DOHH2 (cell line): ENCODE measurements at regions not wholly inside any gene's neighbourhood (a gene's known extent, or its start where the extent isn't known, plus 50 kb on each side); places are given as distances from the start of the nearest gene placed in this dataset.

Experiments
- H3F3A ChIP-seq: fragments of 200-600 bp; sonication (generic), shearing (Covaris generic); 2 replicates; pipeline ENCODE4 v1.6.0; 2016; ENCODE audit warnings: antibody characterized with exemption, mild to moderate bottlenecking; ENCODE audit not compliant: control insufficient read depth, insufficient read depth
- H3K27ac ChIP-seq: fragments of 200-600 bp; sonication (generic); 2 replicates; pipeline ENCODE4 v1.5.1; 2014; ENCODE audit warnings: low read depth, mild to moderate bottlenecking, low read length, moderate library complexity
- H3K27me3 ChIP-seq: fragments of 200-600 bp; sonication (generic); 2 replicates; pipeline ENCODE4 v1.6.1; 2014; ENCODE audit warnings: mild to moderate bottlenecking, low read length, mixed read lengths; ENCODE audit not compliant: control insufficient read depth
- H3K36me3 ChIP-seq: fragments of 200-600 bp; sonication (generic); 2 replicates; pipeline ENCODE4 v1.6.1; 2014; ENCODE audit warnings: mild to moderate bottlenecking, low read length, moderate library complexity, mixed read lengths; ENCODE audit not compliant: control insufficient read depth
- H3K4me1 ChIP-seq: fragments of 200-600 bp; sonication (generic); 2 replicates; pipeline ENCODE4 v1.6.1; 2014; ENCODE audit warnings: mild to moderate bottlenecking, low read length, mixed read lengths; ENCODE audit not compliant: control insufficient read depth
- H3K4me2 ChIP-seq: fragments of 200-600 bp; sonication (generic); 2 replicates; pipeline ENCODE4 v1.6.0; 2014; ENCODE audit warnings: mild to moderate bottlenecking, low read length, moderate library complexity
- H3K4me3 ChIP-seq: fragments of 200-600 bp; sonication (generic); 2 replicates; pipeline ENCODE4 v1.5.1; 2014; ENCODE audit warnings: mild to moderate bottlenecking, low read length, mixed read lengths
- H3K79me2 ChIP-seq: fragments of 200-600 bp; sonication (generic); 2 replicates; pipeline ENCODE4 v1.6.1; 2014; ENCODE audit warnings: mild to moderate bottlenecking, low read length, mixed read lengths; ENCODE audit not compliant: control insufficient read depth
- H3K9me2 ChIP-seq: fragments of 200-600 bp; sonication (generic); replicated peaks from 2 replicates; pipeline ENCODE4 v1.6.1; 2014; ENCODE audit warnings: mild to moderate bottlenecking, low read length, mixed read lengths; ENCODE audit not compliant: control insufficient read depth
- H3K9me3 ChIP-seq: fragments of 200-600 bp; sonication (generic); 2 replicates; pipeline ENCODE4 v1.6.1; 2014; ENCODE audit warnings: antibody characterized with exemption, low read length, mixed read lengths; ENCODE audit not compliant: control insufficient read depth, insufficient read depth
- H4K20me1 ChIP-seq: fragments of 200-600 bp; sonication (generic); 2 replicates; pipeline ENCODE4 v1.6.0; 2014; ENCODE audit warnings: low read depth, mild to moderate bottlenecking, antibody characterized with exemption, low read length, moderate library complexity; ENCODE audit not compliant: control insufficient read depth, insufficient read depth
- CTCF ChIP-seq: fragments of 200-600 bp; sonication (generic); IDR thresholded peaks from one replicate; pipeline ENCODE4 v1.5.1; 2014; ENCODE audit warnings: antibody characterized with exemption, mild to moderate bottlenecking, low read depth, low read length; ENCODE audit not compliant: poor library complexity, severe bottlenecking
- EZH2phosphoT487 ChIP-seq: fragments of 200-600 bp; sonication (generic); IDR thresholded peaks from 2 replicates; pipeline ENCODE4 v1.6.1; 2017; ENCODE audit warnings: borderline replicate concordance, mild to moderate bottlenecking, antibody characterized with exemption, low read length, moderate library complexity, mixed read lengths

DNA sequence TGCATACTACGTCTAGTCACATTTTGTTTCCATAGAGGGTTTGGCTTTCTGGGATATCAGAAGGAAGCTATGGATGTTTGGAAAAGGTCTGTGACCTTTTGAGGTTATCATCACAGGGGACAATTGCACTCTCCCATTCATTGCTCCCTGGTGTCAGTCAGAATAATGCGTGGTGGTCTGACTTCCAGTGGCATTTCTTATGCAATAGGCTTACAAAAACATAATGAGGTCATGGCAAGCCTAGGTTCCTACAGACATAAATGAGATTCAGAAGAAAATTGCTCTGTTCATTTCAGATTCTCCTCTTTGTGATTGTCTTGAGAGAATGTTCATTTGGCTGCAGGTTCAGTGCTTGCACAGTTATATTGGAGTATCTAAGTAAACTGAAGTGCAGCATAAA lies 54.6 kb downstream of the ARHGAP35 start:
- Histone ChIP-seq H3K36me3 (peaks cover 21% of the 10 kb centered on the region), H4K20me1 (peaks cover 3% of the 10 kb centered on the region), H3K9me2 (no peaks in the 10 kb centered on the region), H3K79me2 (peaks cover 97% of the 10 kb centered on the region), H3K27ac (no peak overlapping the region), H3K4me1 (peaks cover 22% of the 10 kb centered on the region), H3K4me3 (no peak overlapping the region), H3K9me3 (no peaks in the 10 kb centered on the region), H3K27me3 (no peaks in the 10 kb centered on the region), H3K4me2 (no peak overlapping the region), H3F3A (no peaks in the 10 kb centered on the region)
- no peak for TF ChIP-seq CTCF
- no peak for TF ChIP-seq EZH2phosphoT487

DNA sequence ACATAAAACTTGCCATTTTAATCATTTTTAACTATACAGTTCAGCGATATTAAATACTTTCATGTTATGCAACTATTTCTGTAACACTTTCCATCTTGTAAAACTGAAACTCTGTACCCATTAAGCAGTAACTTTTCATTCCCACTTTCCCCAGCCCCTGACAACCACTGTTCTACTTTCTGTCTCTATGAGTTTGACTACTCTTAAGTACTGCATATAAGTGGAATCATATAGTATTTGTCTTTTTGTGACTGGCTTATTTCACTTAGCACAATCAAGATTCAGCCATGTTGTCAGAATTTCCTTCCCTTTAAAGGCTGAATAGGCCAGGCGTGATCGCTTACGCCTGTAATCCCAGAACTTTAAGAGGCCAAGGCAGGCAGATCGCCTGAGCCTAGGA lies 56.2 kb downstream of the ARHGAP35 start:
- Histone ChIP-seq H3K79me2 (peaks cover 95% of the 10 kb centered on the region), H3F3A (no peaks in the 10 kb centered on the region), H3K36me3 (peaks cover 37% of the 10 kb centered on the region), H4K20me1 (peaks cover 6% of the 10 kb centered on the region), H3K27ac (no peak overlapping the region), H3K4me1 (peaks cover 13% of the 10 kb centered on the region), H3K9me2 (no peaks in the 10 kb centered on the region), H3K27me3 (no peaks in the 10 kb centered on the region), H3K4me3 (no peak overlapping the region), H3K4me2 (no peak overlapping the region), H3K9me3 (no peaks in the 10 kb centered on the region)
- TF ChIP-seq EZH2phosphoT487 (no peak), CTCF (no peak)

GRCh38 chr19:46919324-46919723 lies 58.5 kb downstream of the ARHGAP35 start:
- Histone ChIP-seq H3K27ac (no peak overlapping the region), H3K9me2 (no peaks in the 10 kb centered on the region), H3F3A (no peaks in the 10 kb centered on the region), H3K36me3 (peaks cover 45% of the 10 kb centered on the region), H3K4me3 (no peak overlapping the region), H3K4me1 (peaks cover 5% of the 10 kb centered on the region), H4K20me1 (peaks cover 12% of the 10 kb centered on the region), H3K27me3 (no peaks in the 10 kb centered on the region), H3K9me3 (no peaks in the 10 kb centered on the region), H3K4me2 (no peak overlapping the region), H3K79me2 (peaks cover 89% of the 10 kb centered on the region)
- TF ChIP-seq EZH2phosphoT487 (no peak), CTCF (no peak)

DNA sequence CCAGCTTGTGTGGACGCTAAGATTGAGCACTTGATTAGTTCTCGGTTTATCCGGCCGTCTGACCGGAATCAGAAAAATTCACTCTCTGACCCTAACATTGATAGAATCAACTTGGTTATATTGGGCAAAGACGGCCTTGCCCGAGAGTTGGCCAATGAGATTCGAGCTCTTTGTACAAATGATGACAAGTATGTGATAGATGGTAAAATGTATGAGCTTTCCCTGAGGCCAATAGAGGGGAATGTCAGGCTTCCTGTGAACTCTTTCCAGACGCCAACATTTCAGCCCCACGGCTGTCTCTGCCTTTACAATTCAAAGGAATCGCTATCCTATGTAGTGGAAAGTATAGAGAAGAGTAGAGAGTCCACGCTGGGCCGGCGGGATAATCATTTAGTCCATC lies 59.6 kb downstream of the ARHGAP35 start:
- Histone ChIP-seq H3F3A (no peaks in the 10 kb centered on the region), H3K4me1 (peaks cover 15% of the 10 kb centered on the region), H3K36me3 (peaks cover 47% of the 10 kb centered on the region), H3K9me2 (no peaks in the 10 kb centered on the region), H3K4me3 (no peak overlapping the region), H3K4me2 (no peak overlapping the region), H3K79me2 (peaks cover 89% of the 10 kb centered on the region), H3K27me3 (no peaks in the 10 kb centered on the region), H3K27ac (no peak overlapping the region), H4K20me1 (peaks cover 18% of the 10 kb centered on the region), H3K9me3 (no peaks in the 10 kb centered on the region)
- TF ChIP-seq EZH2phosphoT487 (no peak), CTCF (no peak)
